ENCODE measurements at regions not wholly inside any gene's neighbourhood (a gene's known extent, or its start where the extent isn't known, plus 50 kb on each side); places are given as distances from the start of the nearest gene placed in this dataset.

GRCh38 chr20:3330046-3330741 lies 77.3 kb downstream of the DNAAF9 start:
- Histone ChIP-seq H3K36me3 (ENCODE audit: control insufficient read depth, insufficient read depth, low read length) (peaks cover 46% of the 10 kb centered on the region), H3K4me1 (ENCODE audit: control insufficient read depth, insufficient read depth, low read length) (no peaks in the 10 kb centered on the region), H3K27ac (ENCODE audit: low read depth, low read length) (no peak overlapping the region), H3K27me3 (ENCODE audit: control insufficient read depth, insufficient read depth, low read length) (no peaks in the 10 kb centered on the region), H3K4me3 (ENCODE audit: low read depth, low read length) (no peak overlapping the region), H3K9me3 (ENCODE audit: control insufficient read depth, insufficient read depth, low read length) (no peaks in the 10 kb centered on the region)
- DNase-seq (ENCODE audit: low read depth in 4 of 6, low spot score in 6 of 6): peak in 2 of 6 donors; percentile 36 to 68
- WGBS (ENCODE audit: insufficient coverage): 100% methylated on average over 3 of the region's 4 CpGs

- Histone ChIP-seq H3K27ac (ENCODE audit: low read depth, low read length) (no peak overlapping the region), H3K27me3 (ENCODE audit: control insufficient read depth, insufficient read depth, low read length) (no peaks in the 10 kb centered on the region), H3K4me1 (ENCODE audit: control insufficient read depth, insufficient read depth, low read length) (no peaks in the 10 kb centered on the region), H3K36me3 (ENCODE audit: control insufficient read depth, insufficient read depth, low read length) (peaks cover 54% of the 10 kb centered on the region), H3K4me3 (ENCODE audit: low read depth, low read length) (no peak overlapping the region), H3K9me3 (ENCODE audit: control insufficient read depth, insufficient read depth, low read length) (no peaks in the 10 kb centered on the region)
- no CpG with 5 or more reads among the region's 4 CpGs for WGBS (ENCODE audit: insufficient coverage)
- no peak for DNase-seq (ENCODE audit: low read depth in 4 of 6, low spot score in 6 of 6)
Observed at GRCh38 chr20:3328501-3328900, 79.0 kb downstream of the DNAAF9 start.

- peaks cover 58% of the 10 kb centered on the region for H3K36me3 ChIP-seq (ENCODE audit: control insufficient read depth, insufficient read depth, low read length)
- DNase-seq (ENCODE audit: low read depth in 4 of 6, low spot score in 6 of 6): no peak
- no peaks in the 10 kb centered on the region for H3K9me3 ChIP-seq (ENCODE audit: control insufficient read depth, insufficient read depth, low read length)
- H3K27ac ChIP-seq (ENCODE audit: low read depth, low read length): no peak overlapping the region
- no peak overlapping the region for H3K4me3 ChIP-seq (ENCODE audit: low read depth, low read length)
- 98% methylated on average over 4 of the region's 7 CpGs for WGBS (ENCODE audit: insufficient coverage)
- H3K27me3 ChIP-seq (ENCODE audit: control insufficient read depth, insufficient read depth, low read length): no peaks in the 10 kb centered on the region
- no peaks in the 10 kb centered on the region for H3K4me1 ChIP-seq (ENCODE audit: control insufficient read depth, insufficient read depth, low read length)
Observed at GRCh38 chr20:3326779-3327521, 80.5 kb downstream of the DNAAF9 start.

- Histone ChIP-seq H3K4me3 (ENCODE audit: low read depth, low read length) (no peak overlapping the region), H3K27ac (ENCODE audit: low read depth, low read length) (no peak overlapping the region)
- 63% methylated on average over 1 of the region's 2 CpGs for WGBS (ENCODE audit: insufficient coverage)
Observed at GRCh38 chr20:3325864-3326263, 81.6 kb downstream of the DNAAF9 start.

GRCh38 chr20:3323398-3323797 lies 84.1 kb downstream of the DNAAF9 start:
- H3K36me3 ChIP-seq (ENCODE audit: control insufficient read depth, insufficient read depth, low read length): peaks cover 42% of the 10 kb centered on the region
- 96% methylated on average over 5 of the region's 5 CpGs for WGBS (ENCODE audit: insufficient coverage)
- no peaks in the 10 kb centered on the region for H3K9me3 ChIP-seq (ENCODE audit: control insufficient read depth, insufficient read depth, low read length)
- DNase-seq (ENCODE audit: low read depth in 4 of 6, low spot score in 6 of 6): no peak
- no peaks in the 10 kb centered on the region for H3K27me3 ChIP-seq (ENCODE audit: control insufficient read depth, insufficient read depth, low read length)
- H3K27ac ChIP-seq (ENCODE audit: low read depth, low read length): no peak overlapping the region
- H3K4me1 ChIP-seq (ENCODE audit: control insufficient read depth, insufficient read depth, low read length): no peaks in the 10 kb centered on the region
- no peak overlapping the region for H3K4me3 ChIP-seq (ENCODE audit: low read depth, low read length)

More at GRCh38 chr20:3325864-3326263, 81.6 kb downstream of the DNAAF9 start:
- H3K27me3 ChIP-seq (ENCODE audit: control insufficient read depth, insufficient read depth, low read length): no peaks in the 10 kb centered on the region
- DNase-seq (ENCODE audit: low read depth in 4 of 6, low spot score in 6 of 6): no peak
- no peaks in the 10 kb centered on the region for H3K4me1 ChIP-seq (ENCODE audit: control insufficient read depth, insufficient read depth, low read length)
- no peaks in the 10 kb centered on the region for H3K9me3 ChIP-seq (ENCODE audit: control insufficient read depth, insufficient read depth, low read length)
- peaks cover 54% of the 10 kb centered on the region for H3K36me3 ChIP-seq (ENCODE audit: control insufficient read depth, insufficient read depth, low read length)

GRCh38 chr20:3318226-3318884 lies 79.4 kb upstream of the SLC4A11 start:
- WGBS (ENCODE audit: insufficient coverage): 100% methylated on average over 2 of the region's 3 CpGs
- peaks cover 5% of the 10 kb centered on the region for H3K4me1 ChIP-seq (ENCODE audit: control insufficient read depth, insufficient read depth, low read length)
- H3K9me3 ChIP-seq (ENCODE audit: control insufficient read depth, insufficient read depth, low read length): no peaks in the 10 kb centered on the region
- DNase-seq (ENCODE audit: low read depth in 4 of 6, low spot score in 6 of 6): no peak
- no peak overlapping the region for H3K4me3 ChIP-seq (ENCODE audit: low read depth, low read length)
- H3K27ac ChIP-seq (ENCODE audit: low read depth, low read length): no peak overlapping the region
- no peaks in the 10 kb centered on the region for H3K27me3 ChIP-seq (ENCODE audit: control insufficient read depth, insufficient read depth, low read length)
- peaks cover 31% of the 10 kb centered on the region for H3K36me3 ChIP-seq (ENCODE audit: control insufficient read depth, insufficient read depth, low read length)

- Histone ChIP-seq H3K27me3 (ENCODE audit: control insufficient read depth, insufficient read depth, low read length) (no peaks in the 10 kb centered on the region), H3K4me3 (ENCODE audit: low read depth, low read length) (no peak overlapping the region), H3K4me1 (ENCODE audit: control insufficient read depth, insufficient read depth, low read length) (peaks cover 5% of the 10 kb centered on the region), H3K27ac (ENCODE audit: low read depth, low read length) (no peak overlapping the region), H3K9me3 (ENCODE audit: control insufficient read depth, insufficient read depth, low read length) (no peaks in the 10 kb centered on the region), H3K36me3 (ENCODE audit: control insufficient read depth, insufficient read depth, low read length) (peaks cover 24% of the 10 kb centered on the region)
- 82% methylated on average over 5 of the region's 7 CpGs for WGBS (ENCODE audit: insufficient coverage)
- DNase-seq (ENCODE audit: low read depth in 4 of 6, low spot score in 6 of 6): peak in 1 of 6 donors; percentile 37
Observed at GRCh38 chr20:3316136-3316535, 77.1 kb upstream of the SLC4A11 start.

- Histone ChIP-seq H3K9me3 (ENCODE audit: control insufficient read depth, insufficient read depth, low read length) (no peaks in the 10 kb centered on the region), H3K4me3 (ENCODE audit: low read depth, low read length) (no peak overlapping the region), H3K36me3 (ENCODE audit: control insufficient read depth, insufficient read depth, low read length) (peaks cover 26% of the 10 kb centered on the region), H3K4me1 (ENCODE audit: control insufficient read depth, insufficient read depth, low read length) (peaks cover 5% of the 10 kb centered on the region), H3K27me3 (ENCODE audit: control insufficient read depth, insufficient read depth, low read length) (no peaks in the 10 kb centered on the region), H3K27ac (ENCODE audit: low read depth, low read length) (no peak overlapping the region)
- WGBS (ENCODE audit: insufficient coverage): 25% methylated on average over 1 of the region's 2 CpGs
- peak in 3 of 6 donors; percentile 19 to 63 (median 54) for DNase-seq (ENCODE audit: low read depth in 4 of 6, low spot score in 6 of 6)
Observed at GRCh38 chr20:3315136-3315535, 76.1 kb upstream of the SLC4A11 start.

- Histone ChIP-seq H3K27ac (ENCODE audit: low read depth, low read length) (no peak overlapping the region), H3K4me3 (ENCODE audit: low read depth, low read length) (no peak overlapping the region), H3K9me3 (ENCODE audit: control insufficient read depth, insufficient read depth, low read length) (no peaks in the 10 kb centered on the region), H3K36me3 (ENCODE audit: control insufficient read depth, insufficient read depth, low read length) (peaks cover 29% of the 10 kb centered on the region), H3K4me1 (ENCODE audit: control insufficient read depth, insufficient read depth, low read length) (peaks cover 5% of the 10 kb centered on the region), H3K27me3 (ENCODE audit: control insufficient read depth, insufficient read depth, low read length) (no peaks in the 10 kb centered on the region)
- WGBS (ENCODE audit: insufficient coverage): no CpG with 5 or more reads among the region's 1 CpG
- DNase-seq (ENCODE audit: low read depth in 4 of 6, low spot score in 6 of 6): no peak
Observed at GRCh38 chr20:3314391-3314790, 75.4 kb upstream of the SLC4A11 start.
